Activated effector memory CD4-positive, alpha-beta T cell treated with Interleukin-2 at 50 U/mL for 16 hours (primary cell): ENCODE measurements at regions not wholly inside any gene's neighbourhood (a gene's known extent, or its start where the extent isn't known, plus 50 kb on each side); places are given as distances from the start of the nearest gene placed in this dataset.
A peak's percentile ranks its signal among the peaks of the same experiment; 100 is the strongest.
"Not testable (repeated sequence)": the region's sequence is repeated elsewhere in the genome, so short reads cannot be mapped to it uniquely, and the experiment has no call there.

Experiments used
- DNase-seq: peaks from one replicate; pipeline ENCODE4 v3.0.0-alpha.2; 2020

GRCh38 chr7:140283472-140283871 is 106.7 kb upstream of the KDM7A start:
- no peak for DNase-seq

GRCh38 chr7:140281960-140282359 is 105.2 kb upstream of the KDM7A start:
- no peak for DNase-seq

GRCh38 chr7:140281255-140281654 is 104.5 kb upstream of the KDM7A start:
- no peak for DNase-seq

- DNase-seq: no peak
Measured at GRCh38 chr7:140276001-140276400, 99.2 kb upstream of the KDM7A start.

GRCh38 chr7:140275069-140275965 is 98.5 kb upstream of the KDM7A start:
- no peak for DNase-seq

GRCh38 chr7:140273417-140273816 is 96.6 kb upstream of the KDM7A start:
- no peak for DNase-seq

GRCh38 chr7:140271643-140271968 is 94.8 kb upstream of the KDM7A start:
- DNase-seq: not testable (repeated sequence)

GRCh38 chr7:140269004-140269638 is 92.3 kb upstream of the KDM7A start:
- no peak for DNase-seq

GRCh38 chr7:140267381-140268226 is 90.8 kb upstream of the KDM7A start:
- no peak for DNase-seq

GRCh38 chr7:140263277-140263676 is 86.5 kb upstream of the KDM7A start:
- peak; percentile 7 for DNase-seq

GRCh38 chr7:140262242-140262903 is 85.6 kb upstream of the KDM7A start:
- DNase-seq: no peak

- no peak for DNase-seq
Measured at GRCh38 chr7:140261522-140261921, 84.7 kb upstream of the KDM7A start.

- no peak for DNase-seq
Measured at GRCh38 chr7:140261105-140261486, 84.3 kb upstream of the KDM7A start.

GRCh38 chr7:140260352-140261104 is 83.7 kb upstream of the KDM7A start:
- DNase-seq: no peak

GRCh38 chr7:140257278-140257677 is 80.5 kb upstream of the KDM7A start:
- DNase-seq: not testable (repeated sequence)

GRCh38 chr7:140254976-140255375 is 78.2 kb upstream of the KDM7A start:
- DNase-seq: not testable (repeated sequence)

GRCh38 chr7:140249036-140249806 is 72.4 kb upstream of the KDM7A start:
- DNase-seq: no peak

GRCh38 chr7:140247559-140247958 is 70.8 kb upstream of the KDM7A start:
- no peak for DNase-seq

GRCh38 chr7:140245611-140246105 is 68.9 kb upstream of the KDM7A start:
- DNase-seq: no peak

GRCh38 chr7:140242057-140243031 is 65.6 kb upstream of the KDM7A start:
- no peak for DNase-seq
